Chondrocyte (in vitro differentiated cells): ENCODE measurements at regions not wholly inside any gene's neighbourhood (a gene's known extent, or its start where the extent isn't known, plus 50 kb on each side); places are given as distances from the start of the nearest gene placed in this dataset.

Source experiments
- DNase-seq: peaks from one replicate; pipeline ENCODE4 v3.0.0; 2021; ENCODE audit warnings: mixed read lengths, low spot score
- H3K27ac Mint-ChIP-seq: one replicate; pipeline ENCODE4 v1.8.0; 2021; ENCODE audit warnings: mild to moderate bottlenecking, moderate library complexity, mixed read lengths; ENCODE audit not compliant: unreplicated experiment
- H3K27me3 Mint-ChIP-seq: 2 replicates; pipeline ENCODE4 v1.8.0; 2021; ENCODE audit warnings: low read depth, mixed read lengths
- H3K36me3 Mint-ChIP-seq: 2 replicates; pipeline ENCODE4 v1.8.0; 2021; ENCODE audit warnings: low read depth, mixed read lengths
- H3K4me1 Mint-ChIP-seq: 2 replicates; pipeline ENCODE4 v1.8.0; 2021; ENCODE audit warnings: low read depth, mild to moderate bottlenecking, mixed read lengths
- H3K4me3 Mint-ChIP-seq: one replicate; pipeline ENCODE4 v1.8.0; 2021; ENCODE audit warnings: mild to moderate bottlenecking, moderate library complexity, mixed read lengths; ENCODE audit not compliant: unreplicated experiment
- H3K9me3 Mint-ChIP-seq: 2 replicates; pipeline ENCODE4 v1.8.0; 2021; ENCODE audit warnings: low read depth, mixed read lengths
- CTCF ChIP-seq: fragments of 200-600 bp; sonication (generic); IDR thresholded peaks from 2 replicates; pipeline ENCODE4 v1.5.0; 2021; ENCODE audit warnings: antibody characterized with exemption, mild to moderate bottlenecking, moderate library complexity

GRCh38 chr5:8019719-8020218 lies 150.8 kb downstream of the MTRR start:
- Mint-ChIP-seq H3K27me3 (no peaks in the 10 kb centered on the region), H3K27ac (no peak overlapping the region), H3K36me3 (no peaks in the 10 kb centered on the region), H3K4me1 (no peaks in the 10 kb centered on the region), H3K4me3 (no peak overlapping the region), H3K9me3 (peaks cover 14% of the 10 kb centered on the region)
- no peak for DNase-seq
- no peak for TF ChIP-seq CTCF

DNA sequence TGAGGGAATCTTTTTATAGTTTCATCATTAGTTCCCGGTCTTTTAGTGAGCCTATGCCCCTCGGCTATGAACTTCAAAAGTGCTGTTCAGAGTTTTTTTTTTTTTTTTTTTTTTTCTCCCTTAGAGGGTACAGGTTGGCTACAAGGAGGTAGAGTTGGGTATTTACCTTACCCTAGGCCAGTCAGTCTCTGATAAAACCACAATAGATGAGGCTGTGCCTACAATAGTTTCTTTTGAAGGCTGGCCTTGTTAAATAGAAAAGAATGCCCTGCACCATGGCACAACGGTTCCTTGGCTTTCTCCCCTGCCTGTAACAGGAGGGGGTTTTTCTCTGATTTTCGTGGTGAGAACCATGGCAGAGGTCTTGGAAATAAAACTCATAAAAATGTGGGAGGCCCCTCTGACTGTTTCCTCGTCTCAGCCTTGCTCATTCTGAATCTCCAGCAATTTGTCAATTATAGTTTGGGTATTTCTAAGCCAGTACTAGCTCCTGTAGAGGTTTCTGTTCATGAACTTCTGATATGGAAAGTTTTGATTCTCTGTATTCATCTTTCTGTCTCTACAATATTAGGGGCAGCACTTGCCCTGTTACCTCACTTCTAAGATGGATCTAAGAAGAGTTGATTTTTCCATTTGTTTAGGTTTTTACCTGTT lies 152.0 kb downstream of the MTRR start:
- no peak overlapping the region for H3K27ac Mint-ChIP-seq
- no peak for DNase-seq
- peaks cover 14% of the 10 kb centered on the region for H3K9me3 Mint-ChIP-seq
- H3K27me3 Mint-ChIP-seq = no peaks in the 10 kb centered on the region
- TF ChIP-seq CTCF = no peak
- H3K36me3 Mint-ChIP-seq = no peaks in the 10 kb centered on the region
- no peak overlapping the region for H3K4me3 Mint-ChIP-seq
- no peaks in the 10 kb centered on the region for H3K4me1 Mint-ChIP-seq

DNA sequence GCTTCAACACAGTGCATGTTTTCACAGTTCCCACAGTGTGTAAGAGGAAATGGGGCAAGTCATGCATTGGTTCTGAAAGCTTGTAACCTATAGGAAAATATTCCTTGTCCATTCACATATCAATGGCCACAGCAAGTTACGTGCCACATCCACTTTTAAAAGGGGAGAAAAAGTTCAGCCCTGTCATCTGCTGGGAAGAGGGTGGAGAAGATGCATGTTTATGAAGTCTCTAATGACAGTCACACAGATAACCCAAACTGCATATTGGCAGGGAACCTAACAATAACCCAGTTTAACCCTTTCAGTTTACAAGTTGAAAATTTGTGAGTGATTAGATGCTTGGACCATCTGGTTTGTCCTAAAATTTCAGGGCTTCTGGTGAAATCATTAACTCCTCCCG lies 159.3 kb downstream of the MTRR start:
- DNase-seq = no peak
- H3K4me1 Mint-ChIP-seq = peaks cover 8% of the 10 kb centered on the region
- H3K36me3 Mint-ChIP-seq = no peaks in the 10 kb centered on the region
- H3K27me3 Mint-ChIP-seq = no peaks in the 10 kb centered on the region
- H3K4me3 Mint-ChIP-seq = no peak overlapping the region
- no peak overlapping the region for H3K27ac Mint-ChIP-seq
- no peak for TF ChIP-seq CTCF
- H3K9me3 Mint-ChIP-seq = no peaks in the 10 kb centered on the region

DNA sequence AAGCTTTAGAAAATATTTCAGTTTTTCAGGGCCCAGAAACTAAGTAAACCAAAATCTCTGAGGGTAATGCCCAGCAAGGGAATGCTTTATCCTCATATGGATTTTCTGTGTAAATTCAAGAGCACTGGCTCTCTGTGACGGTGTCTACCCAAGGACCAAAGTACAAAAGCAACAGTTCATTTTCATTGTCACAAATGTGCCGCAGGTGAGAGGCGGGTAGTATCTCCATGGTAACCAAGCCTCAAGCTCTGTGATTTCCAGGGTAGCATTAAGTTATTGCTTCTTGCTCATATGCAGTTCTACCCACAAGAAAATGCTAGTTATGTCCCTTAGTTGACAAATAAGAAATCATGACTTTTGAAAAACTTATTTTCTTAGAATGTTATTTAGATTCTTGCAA lies 164.3 kb downstream of the MTRR start:
- Mint-ChIP-seq H3K4me1 (peaks cover 8% of the 10 kb centered on the region), H3K36me3 (no peaks in the 10 kb centered on the region), H3K4me3 (no peak overlapping the region), H3K27me3 (no peaks in the 10 kb centered on the region), H3K27ac (no peak overlapping the region), H3K9me3 (no peaks in the 10 kb centered on the region)
- DNase-seq = no peak
- no peak for TF ChIP-seq CTCF

DNA sequence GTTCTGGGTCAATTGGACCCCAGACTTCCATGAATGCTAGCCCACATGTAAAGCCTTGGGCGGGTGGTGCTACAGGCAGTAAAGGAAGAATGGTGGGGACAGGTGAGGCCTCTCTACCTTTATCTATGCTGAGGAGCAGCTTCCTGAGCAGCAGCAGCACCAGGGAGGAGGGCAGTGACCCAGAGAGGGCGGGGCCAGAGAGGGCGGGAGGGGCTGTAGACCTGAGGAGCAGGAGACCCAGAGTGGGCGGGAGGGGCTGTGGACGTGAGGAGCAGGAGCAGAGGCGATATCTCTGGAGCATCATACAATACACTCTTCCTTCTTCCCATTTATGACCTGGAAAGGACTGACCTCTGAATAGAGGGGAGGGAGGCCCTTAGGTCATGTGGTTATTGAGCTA lies 165.9 kb downstream of the MTRR start:
- Mint-ChIP-seq H3K36me3 (no peaks in the 10 kb centered on the region), H3K27ac (no peak overlapping the region), H3K4me1 (peaks cover 8% of the 10 kb centered on the region), H3K4me3 (no peak overlapping the region), H3K27me3 (no peaks in the 10 kb centered on the region), H3K9me3 (peaks cover 5% of the 10 kb centered on the region)
- peak; percentile 68 for DNase-seq
- no peak for TF ChIP-seq CTCF
